RWPE1 (cell line): ENCODE measurements at regions not wholly inside any gene's neighbourhood (a gene's known extent, or its start where the extent isn't known, plus 50 kb on each side); places are given as distances from the start of the nearest gene placed in this dataset.

Experiments used
- CTCF ChIA-PET: fragments of 350-600 bp; sonication (Branson Sonifier 250); formaldehyde crosslinking; extraction: SDS; loops from one replicate; lab custom pipeline; 2021; lab: Yijun Ruan, JAX
- POLR2A ChIA-PET: fragments of 400-600 bp; formaldehyde crosslinking; extraction: SDS; loops from one replicate; lab custom pipeline; 2020; ENCODE audit warnings: antibody characterized with exemption; ENCODE audit not compliant: low non-redundant PET; lab: Yijun Ruan, JAX
- DNase-seq: peaks from one replicate; pipeline ENCODE4 v3.0.0; 2012; ENCODE audit warnings: low spot score
- H3K27ac ChIP-seq: fragments of 450-650 bp; 2 replicates; pipeline ENCODE4 v1.5.1; 2017
- CTCF ChIP-seq: fragments of 450-650 bp; conservative IDR thresholded peaks from 2 replicates; pipeline ENCODE4 v1.5.1; 2017; ENCODE audit warnings: low read depth, mild to moderate bottlenecking

GRCh38 chr15:87347806-87348515 lies 908.6 kb downstream of the NTRK3 start:
- POLR2A ChIA-PET: no interaction called here
- CTCF ChIA-PET: no interaction called here
- no peak overlapping the region for H3K27ac ChIP-seq
- no peak for TF ChIP-seq CTCF
- no peak for DNase-seq

GRCh38 chr15:87345961-87346360 lies 910.6 kb downstream of the NTRK3 start:
- DNase-seq: no peak
- H3K27ac ChIP-seq: no peak overlapping the region
- CTCF ChIA-PET: interaction anchor here (0.6 kb wide), 1 partner anchor 41 kb away, joined by 3 read pairs; no protein-coding TSS in a partner anchor
- POLR2A ChIA-PET: no interaction called here
- no peak for TF ChIP-seq CTCF

GRCh38 chr15:87343966-87344365 lies 912.6 kb downstream of the NTRK3 start:
- no peak for DNase-seq
- ChIA-PET POLR2A (no interaction called here), CTCF (no interaction called here)
- no peak overlapping the region for H3K27ac ChIP-seq
- TF ChIP-seq CTCF: no peak

- DNase-seq: no peak
- no peak for TF ChIP-seq CTCF
- POLR2A ChIA-PET: no interaction called here
- CTCF ChIA-PET: no interaction called here
- no peak overlapping the region for H3K27ac ChIP-seq
Observed at GRCh38 chr15:87340370-87340769, 916.2 kb downstream of the NTRK3 start.

- CTCF ChIA-PET: no interaction called here
- POLR2A ChIA-PET: no interaction called here
- no peak for TF ChIP-seq CTCF
- DNase-seq: no peak
- H3K27ac ChIP-seq: no peak overlapping the region
Observed at GRCh38 chr15:87326269-87326668, 930.3 kb downstream of the NTRK3 start.

GRCh38 chr15:87322870-87323269 lies 933.7 kb downstream of the NTRK3 start:
- TF ChIP-seq CTCF: no peak
- POLR2A ChIA-PET: no interaction called here

More at GRCh38 chr15:87322870-87323269, 933.7 kb downstream of the NTRK3 start:
- no peak for DNase-seq
- CTCF ChIA-PET: no interaction called here
- H3K27ac ChIP-seq: no peak overlapping the region
